ENCODE measurements at regions not wholly inside any gene's neighbourhood (a gene's known extent, or its start where the extent isn't known, plus 50 kb on each side); places are given as distances from the start of the nearest gene placed in this dataset.
"Not testable (repeated sequence)": the region's sequence is repeated elsewhere in the genome, so short reads cannot be mapped to it uniquely, and the experiment has no call there.

DNA sequence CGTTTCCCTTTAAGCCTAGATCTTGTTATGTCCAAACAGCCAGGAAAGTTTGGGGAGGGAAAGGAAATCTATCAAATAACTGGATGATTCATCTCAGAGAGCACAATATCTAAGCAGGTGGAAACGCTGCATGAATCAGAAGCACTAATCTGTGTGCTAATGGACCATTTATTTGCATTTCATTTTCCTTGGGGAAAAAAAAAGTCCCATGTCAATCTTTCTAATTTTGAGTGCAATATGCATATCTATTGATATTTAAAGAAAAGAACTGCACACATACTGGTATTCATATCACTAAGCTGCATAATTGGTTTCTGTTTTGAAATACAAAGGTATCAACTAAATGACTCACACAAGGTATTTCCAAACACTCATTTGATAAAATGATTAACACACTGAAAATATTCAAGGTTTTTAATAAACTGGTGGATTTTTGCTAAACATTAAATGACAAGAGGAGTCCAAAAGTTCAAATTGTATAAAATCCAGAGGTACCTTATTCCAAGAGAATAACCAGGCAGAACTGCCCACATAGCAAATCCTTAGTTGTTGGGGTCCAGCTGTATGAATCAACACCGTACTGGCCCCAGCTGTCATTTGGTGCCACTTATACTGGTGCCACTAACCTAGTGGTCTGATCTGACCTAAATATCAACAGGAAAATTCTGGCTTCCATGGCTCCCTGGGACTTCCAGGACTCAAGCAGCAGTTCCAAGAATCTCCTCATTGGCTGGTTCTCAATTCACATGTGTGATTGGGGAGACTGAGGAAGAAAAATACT lies 122.2 kb upstream of the SP4 start:
- FAIRE-seq (no peak), DNase-seq (ENCODE audit: low spot score) (no peak)

- no peak for DNase-seq (ENCODE audit: low spot score)
These were observed 112.9 kb upstream of the SP4 start for GRCh38 chr7:21314954-21315353.

GRCh38 chr7:21317966-21318915 lies 109.6 kb upstream of the SP4 start:
- DNase-seq (ENCODE audit: low spot score), result no peak
- no peak for FAIRE-seq

More at GRCh38 chr7:21314954-21315353, 112.9 kb upstream of the SP4 start:
- FAIRE-seq, result no peak

DNA sequence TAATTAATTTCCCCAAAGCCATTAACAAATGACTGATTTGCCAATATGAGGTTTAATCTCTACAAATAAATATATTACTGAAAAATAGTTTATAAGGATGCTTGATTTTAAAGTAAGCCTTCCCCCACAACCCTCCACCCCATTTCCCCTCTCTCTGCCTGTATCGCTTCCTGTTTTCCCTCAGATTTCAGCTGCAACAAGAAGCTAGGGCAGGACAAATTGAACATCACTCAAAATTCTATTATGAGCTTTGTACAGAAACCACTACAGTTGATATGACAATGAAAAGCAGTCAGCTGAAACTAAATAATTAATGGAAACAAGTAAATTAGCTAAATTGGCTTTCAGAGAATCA lies 109.0 kb upstream of the SP4 start:
- DNase-seq (ENCODE audit: low spot score), result no peak
- FAIRE-seq, result no peak

GRCh38 chr7:21326241-21326640 lies 101.6 kb upstream of the SP4 start:
- DNase-seq (ENCODE audit: low spot score) (no peak), FAIRE-seq (no peak)

GRCh38 chr7:21326921-21327320 lies 101.0 kb upstream of the SP4 start:
- DNase-seq (ENCODE audit: low spot score) (no peak), FAIRE-seq (no peak)

DNA sequence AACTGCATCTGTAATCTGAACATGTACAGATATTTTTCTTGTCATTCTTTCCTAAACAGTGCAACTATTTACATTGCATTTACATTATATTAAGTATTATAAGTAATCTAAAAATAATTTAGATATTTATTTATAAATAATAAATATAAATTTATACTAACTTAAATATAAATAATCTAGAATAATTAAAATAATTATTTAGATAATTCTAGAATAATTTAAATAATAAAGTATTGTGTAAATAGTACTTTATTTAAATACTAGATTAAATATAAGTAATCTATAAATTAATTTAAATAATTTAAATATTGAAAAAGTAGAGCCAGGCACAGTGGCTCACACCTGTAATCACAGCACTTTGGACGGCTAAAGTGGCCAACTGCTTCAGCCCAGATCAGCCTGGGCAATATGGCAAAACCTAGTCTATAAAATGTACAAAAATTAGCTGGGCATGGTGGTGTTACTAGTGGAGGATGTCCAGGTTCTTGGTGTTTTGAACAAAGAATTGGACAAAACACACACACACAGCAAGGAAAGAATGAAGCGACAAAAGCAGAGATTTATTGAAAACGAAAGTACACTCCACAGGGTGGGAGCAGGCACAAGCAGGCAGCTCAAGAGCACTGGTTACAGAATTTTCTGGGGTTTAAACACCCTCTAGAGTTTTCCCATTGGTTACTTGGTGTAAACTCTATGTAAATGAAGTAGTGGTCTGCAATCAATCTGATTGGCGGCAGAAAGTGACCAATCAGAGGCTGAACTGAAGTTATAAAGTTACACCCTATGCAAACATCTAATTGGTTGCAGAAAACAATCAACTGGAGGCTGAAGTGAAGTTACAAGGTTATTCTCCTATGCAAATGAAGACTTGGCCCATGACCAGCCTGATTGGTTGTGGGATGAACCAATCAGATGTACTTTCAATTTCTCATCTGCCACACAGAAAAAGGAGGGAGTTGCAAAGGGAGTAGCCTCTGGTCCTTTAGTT lies 100.2 kb upstream of the SP4 start:
- FAIRE-seq (no peak), DNase-seq (ENCODE audit: low spot score) (no peak)

DNA sequence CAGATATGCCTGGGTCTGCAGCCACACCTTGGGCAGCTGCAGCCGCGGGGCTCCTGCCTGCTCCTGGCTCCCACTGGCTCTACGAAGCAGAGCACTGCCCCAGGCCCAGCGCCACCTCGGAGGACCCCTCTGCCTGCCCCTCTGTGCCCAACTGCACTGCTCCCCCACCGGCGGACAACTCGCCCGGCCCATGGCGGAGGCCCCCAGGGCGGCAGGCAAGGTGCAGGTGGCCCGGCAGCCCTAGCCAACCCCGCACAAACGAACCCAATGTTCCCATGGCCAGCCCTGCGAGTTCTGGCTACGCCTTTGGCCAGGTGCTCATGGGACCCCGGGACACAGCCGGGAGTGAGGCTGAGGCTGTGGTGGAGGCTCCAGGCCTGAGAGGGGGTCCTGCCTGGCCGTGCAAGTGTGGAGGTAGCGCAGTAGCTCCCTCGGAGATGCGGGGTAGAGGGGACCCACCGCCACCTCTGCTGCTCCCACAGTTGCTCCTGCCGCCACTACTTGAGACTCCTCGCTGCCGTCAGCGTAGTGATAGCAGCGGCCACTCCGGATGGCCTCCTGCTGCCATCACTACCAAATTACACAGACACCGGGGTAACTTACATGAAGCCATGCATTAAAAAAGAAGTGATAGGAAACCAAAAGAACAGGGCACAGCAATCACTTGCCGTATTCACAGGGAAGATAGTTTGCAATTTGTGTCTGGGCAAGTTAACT lies 97.3 kb upstream of the SP4 start:
- FAIRE-seq (no peak), DNase-seq (ENCODE audit: low spot score) (no peak)

GRCh38 chr7:21334906-21335305 lies 93.0 kb upstream of the SP4 start:
- FAIRE-seq, result no peak
- no peak for DNase-seq (ENCODE audit: low spot score)

DNA sequence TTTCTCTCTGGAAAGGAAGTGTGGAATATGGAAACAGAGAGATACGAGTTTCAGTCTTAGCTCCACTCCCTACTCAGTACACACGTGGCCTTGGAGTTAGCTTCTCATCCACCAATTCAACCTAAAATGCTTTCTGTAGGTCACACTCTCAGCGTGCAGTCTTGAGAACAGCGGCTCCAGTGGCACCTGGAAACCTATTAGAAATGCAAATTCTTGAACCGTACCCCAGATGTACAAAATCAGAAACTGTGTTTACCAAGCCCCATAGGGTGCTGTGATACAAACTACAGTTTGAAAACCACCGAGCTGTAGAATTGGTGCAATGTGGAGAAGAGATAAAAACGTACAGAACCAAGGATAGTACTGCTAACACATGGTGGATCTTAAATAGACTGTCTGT lies 91.1 kb upstream of the SP4 start:
- FAIRE-seq (no peak), DNase-seq (ENCODE audit: low spot score) (no peak)

DNA sequence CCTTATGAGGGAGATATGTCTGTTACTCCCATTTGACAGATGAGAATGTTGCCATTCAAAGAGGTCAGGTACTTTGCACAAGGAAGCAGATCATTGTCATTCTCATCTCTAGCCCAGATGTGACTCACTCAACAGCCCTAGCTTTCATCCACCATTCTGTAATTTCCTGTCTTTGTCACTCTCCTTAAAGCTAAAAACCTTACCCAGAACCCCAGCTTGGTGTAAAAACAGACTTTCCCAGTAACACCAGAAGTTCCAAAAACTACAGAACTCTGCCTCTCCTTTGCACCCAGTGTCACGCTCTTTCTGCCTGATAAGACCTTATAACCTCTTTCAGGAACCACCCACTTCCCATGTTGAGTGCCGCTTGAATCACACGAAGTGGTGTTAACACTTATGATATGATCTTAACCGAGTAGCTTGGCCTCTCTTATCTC lies 89.1 kb upstream of the SP4 start:
- FAIRE-seq, result no peak

DNA sequence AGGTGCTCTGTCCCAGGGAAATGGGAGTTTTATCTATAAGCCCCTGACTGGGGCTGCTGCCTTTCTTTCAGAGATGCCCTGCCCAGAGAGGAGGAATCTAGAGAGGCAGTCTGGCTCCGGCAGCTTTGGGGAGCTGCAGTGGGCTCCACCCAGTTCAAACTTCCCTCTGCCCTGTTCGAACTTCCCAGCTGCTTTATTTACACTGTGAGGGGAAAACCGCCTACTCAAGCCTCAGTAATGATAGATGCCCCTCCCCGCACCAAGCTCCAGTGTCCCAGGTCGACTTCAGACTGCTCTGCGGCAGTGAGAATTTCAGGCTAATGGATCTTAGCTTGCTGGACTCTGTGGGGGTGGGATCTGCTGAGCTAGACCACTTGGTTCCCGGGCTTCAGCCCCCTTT lies 83.0 kb upstream of the SP4 start:
- not testable (repeated sequence) for DNase-seq (ENCODE audit: low spot score); FAIRE-seq

More for the DNA sequence above, 89.1 kb upstream of the SP4 start:
- DNase-seq (ENCODE audit: low spot score), result no peak

GRCh38 chr7:21345361-21345760 lies 82.5 kb upstream of the SP4 start:
- no peak for DNase-seq (ENCODE audit: low spot score)
- FAIRE-seq, result no peak

DNA sequence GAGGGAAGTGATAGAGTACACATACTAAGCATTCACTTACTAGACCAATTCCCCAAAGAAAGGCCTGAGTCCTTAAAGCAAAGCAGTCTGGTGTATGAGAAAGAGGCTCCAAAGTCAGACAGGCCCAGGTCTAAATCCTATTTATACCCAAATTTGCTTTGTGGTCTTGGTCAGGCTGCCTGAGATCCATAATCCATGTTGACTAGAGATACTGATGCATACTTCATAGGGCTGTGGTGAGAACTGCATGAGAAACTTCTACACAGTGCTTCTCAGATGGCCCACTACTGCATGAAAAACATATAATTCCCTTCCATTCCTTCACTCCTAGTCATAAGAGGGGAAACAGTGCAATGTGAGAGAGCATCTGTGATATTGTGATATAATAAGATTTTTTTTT lies 81.6 kb upstream of the SP4 start:
- DNase-seq (ENCODE audit: low spot score), result no peak
- no peak for FAIRE-seq

DNA sequence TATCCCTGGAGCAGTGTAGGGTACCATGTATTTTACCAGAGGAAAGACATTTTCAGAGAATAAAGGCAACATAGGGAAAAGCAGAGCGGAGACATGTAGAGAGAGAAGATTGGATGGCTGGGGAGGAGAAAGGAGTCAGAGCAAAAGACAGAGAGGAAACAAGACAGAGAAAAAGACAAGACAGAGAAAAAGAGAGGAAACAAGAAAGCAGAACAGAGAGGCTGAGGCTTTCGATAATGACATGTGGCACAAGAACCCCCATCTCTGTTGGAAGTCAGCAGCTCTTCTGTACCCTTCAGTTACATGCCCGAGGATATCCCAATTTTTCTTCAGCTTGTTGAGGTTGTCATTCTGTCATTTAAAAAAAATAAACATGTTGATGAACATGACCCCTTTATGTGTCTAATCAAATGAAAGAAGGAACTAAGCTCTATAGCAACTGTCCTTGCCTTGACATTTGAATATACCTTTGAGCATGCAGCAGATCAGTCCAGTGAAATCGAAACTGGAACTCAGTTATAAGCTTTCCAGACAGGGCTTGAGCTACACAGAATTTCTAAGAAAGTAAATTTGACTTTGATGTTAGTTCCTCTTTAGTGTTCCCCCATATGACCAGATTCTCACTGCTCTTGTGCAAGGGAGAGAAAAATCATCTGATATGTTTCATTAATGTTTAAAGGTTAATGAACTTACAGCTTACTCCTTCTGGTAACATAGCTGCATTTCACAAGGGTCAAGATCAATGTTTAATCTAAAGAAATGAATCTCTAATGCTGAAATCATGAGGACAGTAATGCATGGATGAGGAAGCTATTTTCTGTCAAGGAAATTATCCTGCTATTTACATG lies 75.1 kb upstream of the SP4 start:
- no peak for FAIRE-seq
- no peak for DNase-seq (ENCODE audit: low spot score)

- FAIRE-seq (no peak), DNase-seq (ENCODE audit: low spot score) (no peak)
These were observed 74.5 kb upstream of the SP4 start for GRCh38 chr7:21353388-21353780.

DNA sequence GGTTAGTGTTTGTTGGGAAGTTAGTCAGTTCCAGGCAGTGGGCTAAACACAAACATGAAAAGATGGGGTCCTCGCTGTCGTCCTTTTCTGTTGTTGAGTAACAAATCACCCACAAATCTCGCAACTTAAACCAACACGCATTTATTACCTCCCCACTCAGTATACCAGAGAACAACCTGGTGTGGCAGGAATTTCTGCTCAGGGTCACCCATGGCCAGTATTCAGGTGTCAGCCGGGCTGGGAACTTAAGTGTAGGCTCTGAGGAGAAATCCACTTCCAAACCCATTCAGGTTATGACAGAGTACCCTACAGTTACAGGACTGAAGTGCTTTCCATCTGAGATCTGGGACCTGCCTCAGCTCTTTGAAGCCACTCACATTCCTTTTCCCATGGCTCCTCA lies 73.6 kb upstream of the SP4 start:
- FAIRE-seq, result no peak
- DNase-seq (ENCODE audit: low spot score), result no peak

- DNase-seq (ENCODE audit: low spot score) (no peak), FAIRE-seq (no peak)
These were observed 72.4 kb upstream of the SP4 start for GRCh38 chr7:21355406-21355874.

DNA sequence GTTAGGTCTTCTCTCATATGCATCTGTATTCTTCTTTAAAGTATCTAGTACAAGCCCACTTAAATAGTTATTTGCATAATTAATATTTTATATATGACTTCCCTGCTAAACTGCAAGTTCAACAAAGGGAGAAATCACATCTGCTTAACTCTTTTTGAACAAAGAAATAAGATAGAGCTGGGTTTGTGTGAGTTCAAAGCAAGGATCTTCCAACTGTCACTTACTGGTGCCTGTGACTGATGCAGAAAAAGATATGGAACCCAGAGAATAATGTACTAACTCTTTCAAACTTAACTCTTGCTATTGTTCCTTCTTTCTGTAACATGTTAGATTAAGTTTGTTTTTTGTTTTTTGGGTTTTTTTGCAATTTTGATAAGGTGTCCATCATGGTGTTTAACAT lies 71.3 kb upstream of the SP4 start:
- FAIRE-seq (no peak), DNase-seq (ENCODE audit: low spot score) (no peak)

Measured in urothelium cell line (cell line).